CD4-positive, alpha-beta T cell treated with Interleukin-4 for 4 hours (primary cell): ENCODE measurements at regions not wholly inside any gene's neighbourhood (a gene's known extent, or its start where the extent isn't known, plus 50 kb on each side); places are given as distances from the start of the nearest gene placed in this dataset.

ENCODE experiments used
- DNase-seq: peaks from one replicate; pipeline ENCODE4 v3.0.0-alpha.2; 2020

GRCh38 chr16:77668201-77668600 is 54.1 kb upstream of the NUDT7 start:
- DNase-seq = no peak

- no peak for DNase-seq
These were observed 53.3 kb upstream of the NUDT7 start for GRCh38 chr16:77669057-77669456.
